LNCAP (cell line): ENCODE measurements at regions not wholly inside any gene's neighbourhood (a gene's known extent, or its start where the extent isn't known, plus 50 kb on each side); places are given as distances from the start of the nearest gene placed in this dataset.

Experiments
- TF ChIP-seq, protein P1 (sequence below): fragments of 450-650 bp; IDR thresholded peaks from 2 replicates; pipeline ENCODE4 v1.5.1; 2017; ENCODE audit warnings: mild to moderate bottlenecking

DNA sequence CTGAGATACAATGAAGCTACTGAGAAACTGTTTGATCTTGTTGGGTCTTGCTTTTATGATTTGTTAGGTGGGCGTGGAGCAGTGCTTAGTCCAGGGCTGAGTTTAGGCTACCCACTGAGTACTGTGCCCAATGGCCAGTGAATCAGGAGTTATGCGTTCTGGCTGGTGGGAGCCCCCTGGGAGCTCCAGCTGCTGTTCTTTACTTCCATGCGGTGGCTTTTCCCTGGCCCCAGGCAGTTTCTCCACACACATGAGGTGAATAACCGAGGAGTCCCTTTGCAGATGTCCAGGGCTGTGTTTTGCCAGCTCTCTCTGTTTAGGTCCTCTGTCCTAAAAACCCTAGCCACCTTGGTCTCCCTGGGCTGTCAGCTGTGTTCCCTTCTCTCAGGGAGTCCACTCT is 106.5 kb downstream of the KLF13 start:
- TF ChIP-seq, protein P1, sequence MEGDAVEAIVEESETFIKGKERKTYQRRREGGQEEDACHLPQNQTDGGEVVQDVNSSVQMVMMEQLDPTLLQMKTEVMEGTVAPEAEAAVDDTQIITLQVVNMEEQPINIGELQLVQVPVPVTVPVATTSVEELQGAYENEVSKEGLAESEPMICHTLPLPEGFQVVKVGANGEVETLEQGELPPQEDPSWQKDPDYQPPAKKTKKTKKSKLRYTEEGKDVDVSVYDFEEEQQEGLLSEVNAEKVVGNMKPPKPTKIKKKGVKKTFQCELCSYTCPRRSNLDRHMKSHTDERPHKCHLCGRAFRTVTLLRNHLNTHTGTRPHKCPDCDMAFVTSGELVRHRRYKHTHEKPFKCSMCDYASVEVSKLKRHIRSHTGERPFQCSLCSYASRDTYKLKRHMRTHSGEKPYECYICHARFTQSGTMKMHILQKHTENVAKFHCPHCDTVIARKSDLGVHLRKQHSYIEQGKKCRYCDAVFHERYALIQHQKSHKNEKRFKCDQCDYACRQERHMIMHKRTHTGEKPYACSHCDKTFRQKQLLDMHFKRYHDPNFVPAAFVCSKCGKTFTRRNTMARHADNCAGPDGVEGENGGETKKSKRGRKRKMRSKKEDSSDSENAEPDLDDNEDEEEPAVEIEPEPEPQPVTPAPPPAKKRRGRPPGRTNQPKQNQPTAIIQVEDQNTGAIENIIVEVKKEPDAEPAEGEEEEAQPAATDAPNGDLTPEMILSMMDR: no peak

DNA sequence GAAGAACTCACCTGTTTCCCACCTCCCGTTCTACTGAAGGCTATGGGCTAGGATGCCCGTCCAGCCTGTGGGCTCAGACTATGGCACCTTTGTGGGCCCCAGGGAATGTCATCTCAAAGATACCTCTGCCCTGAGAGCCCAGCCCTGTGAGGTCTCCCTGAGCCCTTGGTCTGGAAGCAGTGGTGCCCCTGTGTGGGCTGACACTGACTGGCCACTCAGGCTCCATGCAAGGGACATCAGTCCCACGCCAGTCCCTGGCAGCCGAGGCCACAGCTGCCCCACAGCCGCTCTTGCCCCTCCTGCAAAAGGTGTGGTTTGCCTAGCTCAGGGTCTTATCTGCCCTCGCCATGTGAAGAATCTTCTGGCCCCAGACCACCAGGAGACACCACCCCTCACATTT is 106.9 kb downstream of the KLF13 start:
- TF ChIP-seq, protein P1: no peak

DNA sequence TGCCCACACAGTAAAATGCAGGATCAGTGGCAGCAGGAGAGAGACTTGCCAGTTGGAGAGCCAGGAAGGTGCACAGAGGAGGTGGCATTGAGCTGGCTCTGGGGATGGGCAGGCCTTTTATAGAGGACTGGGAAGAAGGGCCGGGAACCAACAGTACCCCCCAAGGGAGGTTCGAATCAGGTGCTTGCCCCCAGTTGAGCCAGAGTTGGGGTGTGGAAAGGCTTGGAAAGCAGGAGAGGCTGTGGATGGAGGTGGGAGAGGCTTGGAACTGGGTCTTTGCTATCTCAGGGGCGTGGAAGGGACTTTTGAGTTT is 107.6 kb downstream of the KLF13 start:
- TF ChIP-seq, protein P1: no peak

DNA sequence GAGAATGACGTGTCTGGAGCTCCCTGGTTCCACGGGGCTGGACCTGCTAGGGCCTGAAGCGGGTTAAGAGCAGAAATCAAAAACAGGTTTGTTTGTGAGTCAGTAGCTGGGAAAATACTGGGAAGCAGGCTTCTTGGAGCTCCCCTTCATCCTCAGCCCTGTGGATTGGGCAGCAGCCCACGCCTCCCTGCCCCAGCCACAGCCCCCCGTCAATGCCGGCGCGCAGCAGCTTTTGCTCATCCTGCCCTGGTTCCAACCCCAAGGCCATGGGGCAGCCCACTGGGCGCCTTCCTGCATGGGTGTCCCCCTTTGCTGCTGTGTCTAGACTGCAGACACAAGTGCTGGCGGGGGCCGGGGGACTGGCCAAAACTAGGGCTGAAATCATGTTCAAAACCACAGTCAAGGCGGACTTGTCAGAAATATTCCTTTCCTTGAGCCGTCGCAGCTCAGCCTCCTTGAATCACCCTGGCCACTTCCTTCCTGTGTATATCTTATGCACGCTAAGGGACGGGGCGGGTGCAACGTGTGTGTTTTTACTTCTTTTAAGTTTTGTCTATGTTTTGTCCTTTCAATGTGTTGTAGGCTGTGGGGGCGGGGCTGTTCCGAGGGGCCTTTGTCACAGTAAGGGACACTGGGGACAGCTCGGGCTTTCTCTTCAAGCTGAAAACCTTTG is 108.1 kb downstream of the KLF13 start:
- TF ChIP-seq, protein P1: no peak

DNA sequence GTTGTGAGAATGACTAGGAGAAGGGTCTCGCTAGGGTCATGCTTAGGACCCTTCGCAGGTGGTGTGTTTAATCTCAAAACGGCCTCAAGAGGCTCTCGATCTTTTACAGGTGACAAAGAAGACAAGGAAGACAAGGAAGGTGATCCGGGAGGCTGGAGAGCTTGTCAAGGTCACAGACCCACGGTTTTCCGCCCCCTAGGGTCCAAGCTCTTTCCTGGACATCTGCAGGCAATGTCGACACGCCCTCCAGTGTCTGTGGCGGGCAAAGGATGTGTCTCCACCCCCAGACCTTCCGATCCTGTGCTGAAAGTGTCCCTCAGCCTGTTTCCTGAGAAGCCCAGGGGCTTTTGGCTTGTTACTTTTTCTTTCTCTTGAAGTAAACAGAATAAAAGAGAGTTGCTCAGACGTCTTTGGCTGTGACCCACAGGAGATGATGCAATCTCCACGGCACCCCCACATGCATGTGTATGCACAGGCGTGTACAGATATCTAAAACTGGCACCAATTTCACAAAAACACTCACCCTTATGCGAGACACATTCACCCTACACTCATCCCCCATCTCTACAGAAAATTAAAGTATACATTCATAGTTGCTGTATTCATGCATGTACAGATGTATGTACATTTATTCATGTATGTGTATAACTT is 108.8 kb downstream of the KLF13 start:
- TF ChIP-seq, protein P1: peak; percentile 61

DNA sequence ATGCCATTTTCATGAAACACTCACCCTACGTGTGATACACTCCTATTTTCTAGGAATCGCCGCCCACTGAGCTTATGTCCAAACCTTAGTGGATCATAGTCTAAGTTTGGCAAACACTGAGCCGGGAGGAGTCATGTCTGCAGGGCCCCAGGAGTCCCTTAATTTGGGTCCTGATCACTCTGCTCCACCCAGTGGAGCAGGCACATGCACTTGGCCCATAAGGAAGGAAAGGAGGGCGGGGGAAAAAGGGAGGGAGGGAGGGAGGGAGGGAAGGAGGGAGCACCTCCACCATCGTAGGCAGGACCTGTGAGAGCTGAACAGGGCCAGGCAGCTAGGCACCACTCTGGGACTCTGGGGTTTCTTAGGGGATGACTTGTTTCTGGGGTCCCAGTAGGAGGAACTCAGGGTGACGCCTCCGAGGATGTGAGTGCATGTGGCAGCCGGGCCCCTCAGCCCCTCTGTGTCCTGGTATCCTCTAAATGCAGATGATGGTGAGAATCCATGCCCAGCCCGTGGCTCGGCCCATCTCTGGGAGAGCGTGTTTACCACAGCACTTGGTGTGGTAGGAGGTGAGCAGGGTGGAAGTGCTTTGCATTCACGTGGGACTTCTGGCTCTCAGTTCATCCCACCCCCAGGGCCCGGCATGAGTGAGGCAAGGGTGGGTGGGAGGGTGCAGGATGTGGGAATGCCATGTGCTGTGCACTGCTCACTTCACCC is 109.4 kb downstream of the KLF13 start:
- TF ChIP-seq, protein P1: no peak

DNA sequence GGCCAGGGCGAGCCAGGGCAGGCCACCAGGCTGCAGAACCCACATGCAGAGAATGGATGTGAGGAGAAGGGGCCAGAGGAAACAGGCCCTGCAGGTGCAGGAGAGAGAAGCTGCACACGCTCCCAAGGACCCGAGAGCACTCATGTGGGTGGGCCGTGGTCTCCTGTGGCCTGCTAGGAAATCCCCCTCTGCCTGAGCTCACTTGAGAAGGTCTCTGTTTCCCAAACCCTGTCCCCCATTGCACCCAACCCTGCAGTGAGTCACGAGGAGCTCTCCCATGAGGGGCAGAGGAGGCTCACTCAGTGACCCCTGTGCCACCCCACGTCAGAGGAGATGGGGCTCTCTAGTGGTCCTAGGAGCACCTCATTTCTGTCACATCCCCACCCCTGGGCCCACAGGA is 111.1 kb downstream of the KLF13 start:
- TF ChIP-seq, protein P1: no peak
